HG03378 (cell line): ENCODE measurements at regions not wholly inside any gene's neighbourhood (a gene's known extent, or its start where the extent isn't known, plus 50 kb on each side); places are given as distances from the start of the nearest gene placed in this dataset.

Experiments used
- ATAC-seq: cut with Tn5 transposase; IDR thresholded peaks from one replicate; pipeline ENCODE4 v1.9.1; 2021; ENCODE audit warnings: mild to moderate bottlenecking, moderate library complexity; ENCODE audit not compliant: unreplicated experiment

DNA sequence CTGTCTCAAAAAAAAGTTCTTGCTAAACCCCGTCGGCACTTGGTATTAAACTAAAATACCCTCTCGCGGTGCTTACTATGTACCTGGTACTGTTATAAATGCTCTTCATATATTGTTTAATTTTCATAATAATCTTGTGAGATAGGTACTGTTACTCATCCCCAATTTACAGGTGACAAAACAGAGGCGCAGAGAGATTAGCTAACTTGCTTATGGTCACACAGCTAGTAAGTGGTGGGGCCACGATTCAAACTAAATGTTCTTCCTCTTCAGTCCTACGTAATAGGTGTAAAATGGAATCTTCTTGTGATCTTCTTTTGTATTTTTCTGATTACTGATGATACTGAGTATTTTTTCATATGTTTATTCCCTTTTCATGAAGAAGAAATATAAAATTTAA, 51.3 kb downstream of the TET3 start:
- ATAC-seq: no peak

DNA sequence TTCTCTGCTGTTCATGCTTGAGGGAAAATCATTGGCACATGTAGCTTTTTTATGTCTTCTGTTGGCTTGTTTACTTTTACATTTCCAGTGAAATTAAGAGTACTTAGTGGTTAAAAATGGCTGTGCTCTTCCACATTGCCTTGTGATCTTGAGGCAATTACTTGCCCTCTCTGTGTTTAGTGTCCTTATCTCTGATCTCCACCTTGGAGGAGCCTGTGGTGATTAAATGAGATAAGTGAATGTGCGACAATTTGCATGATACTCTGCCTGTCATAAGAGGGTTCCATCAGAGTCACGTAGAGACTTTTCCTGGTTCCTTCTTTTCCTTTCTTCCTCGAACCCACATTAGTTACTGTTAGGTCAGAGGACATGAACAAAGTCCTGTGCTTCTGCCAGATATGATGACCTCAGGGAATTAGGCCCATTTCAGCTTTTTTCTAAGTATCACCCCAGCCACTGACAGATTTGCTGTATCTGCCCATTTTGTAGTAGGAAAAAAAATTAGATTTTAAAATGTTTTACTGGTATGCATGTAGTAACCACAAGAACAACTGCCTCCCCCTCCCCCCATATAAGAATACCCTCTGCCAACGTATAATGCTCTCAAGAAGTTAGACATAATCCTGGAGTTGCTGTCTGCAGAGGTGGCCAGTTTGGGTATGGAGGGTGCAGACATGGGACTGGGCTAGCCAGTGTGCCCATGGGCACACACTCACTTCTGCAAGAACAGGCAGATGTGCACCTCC, 51.9 kb downstream of the TET3 start:
- no peak for ATAC-seq

- peak; percentile 56 for ATAC-seq
These were observed 52.7 kb downstream of the TET3 start for GRCh38 chr2:74037379-74037860.

- ATAC-seq: no peak
These were observed 54.9 kb downstream of the TET3 start for GRCh38 chr2:74039611-74040010.

DNA sequence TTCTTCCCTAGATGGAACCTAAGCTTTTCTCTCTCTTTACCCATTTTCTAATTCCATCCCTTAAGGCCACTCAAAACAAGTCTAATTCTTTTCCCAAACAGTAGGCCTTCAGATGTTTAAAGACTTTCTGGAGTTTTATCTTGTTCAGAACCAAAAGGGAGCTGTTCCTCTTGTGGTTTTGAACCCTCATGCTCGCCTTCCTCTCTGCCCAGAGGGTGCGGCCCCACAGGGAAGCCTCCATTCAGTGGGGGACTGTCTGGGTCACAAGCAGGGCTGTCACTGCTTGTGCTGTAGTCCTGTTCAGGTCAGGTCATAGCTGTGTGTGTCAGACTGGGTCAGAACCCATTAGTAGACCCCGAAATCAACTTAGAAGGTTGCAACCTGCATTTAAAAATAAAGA, 56.5 kb downstream of the TET3 start:
- ATAC-seq: no peak

DNA sequence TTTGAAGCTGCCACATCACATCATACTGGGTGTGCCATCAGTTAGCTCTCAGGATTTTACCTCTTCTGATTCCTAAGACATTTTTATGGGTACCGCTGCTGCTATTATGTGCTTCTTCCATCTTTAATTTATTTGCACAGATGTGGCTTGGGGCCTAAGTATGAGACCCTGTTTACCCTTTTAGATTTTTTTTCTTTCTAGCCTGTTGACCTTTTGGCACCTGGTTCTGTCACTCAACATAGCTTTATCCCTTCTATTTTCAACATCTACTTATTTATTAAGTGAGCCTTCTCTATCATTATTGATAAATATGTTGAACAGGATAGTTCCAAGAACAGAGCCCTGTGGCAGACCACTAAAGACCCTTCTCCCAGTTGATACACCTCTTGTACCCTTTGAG, 57.0 kb downstream of the TET3 start:
- no peak for ATAC-seq

GRCh38 chr2:74042606-74043005, 57.9 kb downstream of the TET3 start:
- no peak for ATAC-seq

DNA sequence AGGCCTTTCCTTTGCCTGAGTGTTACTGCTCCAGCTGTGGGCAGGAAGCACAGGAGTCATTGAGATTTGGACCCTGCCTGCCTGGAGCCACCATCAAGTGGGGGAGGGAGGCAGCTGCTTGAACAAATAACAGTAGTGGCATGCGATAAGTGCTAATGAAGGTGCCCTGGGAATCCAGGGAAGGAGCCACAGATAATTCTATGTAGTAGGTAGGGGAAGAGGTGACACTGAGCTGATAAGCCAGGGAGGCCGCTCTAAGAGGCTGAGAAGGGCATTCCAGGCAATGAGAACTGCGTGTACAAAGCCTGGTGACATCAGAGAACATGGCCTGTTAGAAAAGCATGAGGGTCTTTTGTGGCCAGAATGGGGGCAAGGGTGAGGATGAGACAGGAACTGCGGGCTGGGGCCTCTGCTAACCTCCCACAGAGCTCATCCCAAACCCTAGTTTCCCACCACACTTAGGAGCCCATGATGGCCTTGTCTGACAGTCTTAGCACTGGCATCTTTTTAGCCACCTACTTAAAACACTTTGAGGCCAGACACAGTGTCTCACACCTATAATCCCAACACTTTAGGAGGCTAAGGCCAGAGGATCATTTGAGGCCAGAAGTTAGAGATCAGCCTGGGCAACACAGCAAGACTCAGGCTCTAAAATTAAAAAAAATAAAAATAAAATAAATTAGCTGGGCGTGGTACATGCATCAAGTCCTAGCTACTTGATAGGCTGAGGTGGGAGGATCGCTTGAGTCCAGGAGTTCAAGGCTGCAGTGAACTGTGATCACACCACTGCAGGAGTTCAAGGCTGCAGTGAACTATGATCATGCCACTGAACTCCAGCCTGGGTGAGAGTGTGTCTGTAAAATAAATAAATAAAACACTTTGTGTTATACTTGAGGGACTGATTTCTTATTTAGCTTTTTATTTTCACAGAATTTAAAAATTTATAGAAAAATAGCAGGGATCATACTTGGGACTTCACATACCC, 58.9 kb downstream of the TET3 start:
- no peak for ATAC-seq

- ATAC-seq: no peak
These were observed 60.3 kb downstream of the TET3 start for GRCh38 chr2:74044999-74045398.

DNA sequence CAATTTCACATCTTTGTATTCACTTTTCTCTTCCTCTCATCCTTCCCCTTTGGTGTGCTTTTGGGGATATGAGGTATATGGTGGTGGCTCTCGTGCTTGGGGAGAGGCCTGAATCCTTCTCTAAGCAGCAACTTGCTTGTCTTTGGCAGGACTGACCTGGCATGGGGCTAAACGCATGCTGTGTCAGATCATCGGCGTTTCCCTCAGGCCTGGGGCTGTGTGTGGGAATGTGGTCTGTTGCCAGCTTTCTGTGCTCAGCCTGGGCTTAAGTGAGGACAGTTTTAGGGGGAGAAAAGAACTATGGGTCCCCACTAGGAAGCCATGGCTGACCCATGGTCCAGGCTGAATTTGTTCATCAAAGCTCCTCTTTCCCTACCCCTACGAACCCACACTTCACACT, 60.7 kb downstream of the TET3 start:
- no peak for ATAC-seq

DNA sequence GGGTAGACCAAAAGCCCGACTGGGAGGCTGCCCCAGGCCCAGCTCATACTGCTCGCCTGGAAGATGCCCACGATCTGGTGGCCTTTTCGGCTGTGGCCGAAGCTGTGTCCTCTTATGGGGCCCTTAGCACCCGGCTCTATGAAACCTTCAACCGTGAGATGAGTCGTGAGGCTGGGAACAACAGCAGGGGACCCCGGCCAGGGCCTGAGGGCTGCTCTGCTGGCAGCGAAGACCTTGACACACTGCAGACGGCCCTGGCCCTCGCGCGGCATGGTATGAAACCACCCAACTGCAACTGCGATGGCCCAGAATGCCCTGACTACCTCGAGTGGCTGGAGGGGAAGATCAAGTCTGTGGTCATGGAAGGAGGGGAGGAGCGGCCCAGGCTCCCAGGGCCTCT, 61.7 kb downstream of the TET3 start:
- no peak for ATAC-seq

GRCh38 chr2:74047152-74047551, 62.4 kb downstream of the TET3 start:
- ATAC-seq: no peak

DNA sequence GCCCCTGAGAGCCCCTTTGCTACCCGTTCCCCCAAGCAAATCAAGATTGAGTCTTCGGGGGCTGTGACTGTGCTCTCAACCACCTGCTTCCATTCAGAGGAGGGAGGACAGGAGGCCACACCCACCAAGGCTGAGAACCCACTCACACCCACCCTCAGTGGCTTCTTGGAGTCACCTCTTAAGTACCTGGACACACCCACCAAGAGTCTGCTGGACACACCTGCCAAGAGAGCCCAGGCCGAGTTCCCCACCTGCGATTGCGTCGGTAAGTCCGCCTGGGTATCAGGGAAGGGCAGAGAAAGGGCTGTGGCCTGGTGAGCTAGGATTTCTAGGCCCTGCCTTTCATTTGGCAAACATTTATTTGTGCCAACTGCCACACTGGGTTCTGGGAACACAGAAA, 63.4 kb downstream of the TET3 start:
- ATAC-seq: no peak

DNA sequence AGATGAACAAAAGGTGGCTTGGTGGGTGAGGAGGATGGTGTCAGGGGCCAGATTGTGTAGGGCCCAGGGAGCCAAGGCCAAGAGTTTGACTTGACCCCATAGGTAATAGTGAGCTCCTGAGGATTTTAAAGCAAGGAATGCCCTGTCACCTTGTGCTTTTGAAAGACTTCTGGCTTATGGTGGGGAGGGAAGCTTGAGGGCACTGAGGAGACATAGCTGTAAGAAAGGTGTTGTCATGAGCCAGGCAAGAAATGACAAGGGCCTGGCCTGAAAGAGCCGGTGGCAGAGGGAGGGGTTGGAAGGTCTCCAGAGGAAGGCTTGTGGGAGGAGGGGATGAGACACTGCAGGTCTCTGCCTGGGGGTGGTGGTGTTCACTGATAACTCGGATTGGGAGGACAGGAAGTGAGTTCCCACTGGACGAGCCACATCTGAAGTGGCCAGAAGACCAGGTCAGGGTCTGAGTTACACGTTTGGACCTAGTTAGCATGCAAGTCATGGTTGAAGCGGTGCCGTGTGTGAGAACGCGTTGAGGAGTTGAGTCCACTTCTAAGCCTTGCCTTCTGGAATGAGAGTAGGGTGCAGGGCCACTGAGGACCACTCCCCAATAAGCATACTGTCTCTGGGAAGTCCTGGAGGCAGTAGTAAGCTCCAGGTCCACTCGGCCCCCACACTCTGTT, 64.3 kb downstream of the TET3 start:
- ATAC-seq: no peak

DNA sequence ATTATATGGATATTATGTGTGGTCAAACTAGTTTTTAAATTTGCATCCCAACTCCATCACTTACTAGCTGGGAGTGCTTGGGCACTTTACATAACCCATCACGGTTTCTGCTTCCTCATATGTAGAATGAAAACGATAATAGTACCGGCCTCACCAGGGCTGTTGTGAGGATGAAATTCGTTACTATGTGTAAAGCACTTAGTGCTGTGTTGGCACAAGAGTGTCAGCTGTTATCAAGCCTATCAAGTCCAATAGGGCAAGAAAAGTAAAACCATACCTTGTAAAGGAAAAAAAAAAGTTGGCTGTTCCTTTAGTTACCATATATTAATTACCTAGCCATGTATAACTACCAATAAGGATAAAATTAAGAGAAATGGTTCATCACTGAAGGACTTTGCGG, 65.4 kb downstream of the TET3 start:
- no peak for ATAC-seq

GRCh38 chr2:74051504-74051903, 66.8 kb downstream of the TET3 start:
- no peak for ATAC-seq

- ATAC-seq: no peak
These were observed 68.3 kb downstream of the TET3 start for GRCh38 chr2:74052732-74053710.

- ATAC-seq: no peak
These were observed 69.4 kb downstream of the TET3 start for GRCh38 chr2:74053959-74054715.

DNA sequence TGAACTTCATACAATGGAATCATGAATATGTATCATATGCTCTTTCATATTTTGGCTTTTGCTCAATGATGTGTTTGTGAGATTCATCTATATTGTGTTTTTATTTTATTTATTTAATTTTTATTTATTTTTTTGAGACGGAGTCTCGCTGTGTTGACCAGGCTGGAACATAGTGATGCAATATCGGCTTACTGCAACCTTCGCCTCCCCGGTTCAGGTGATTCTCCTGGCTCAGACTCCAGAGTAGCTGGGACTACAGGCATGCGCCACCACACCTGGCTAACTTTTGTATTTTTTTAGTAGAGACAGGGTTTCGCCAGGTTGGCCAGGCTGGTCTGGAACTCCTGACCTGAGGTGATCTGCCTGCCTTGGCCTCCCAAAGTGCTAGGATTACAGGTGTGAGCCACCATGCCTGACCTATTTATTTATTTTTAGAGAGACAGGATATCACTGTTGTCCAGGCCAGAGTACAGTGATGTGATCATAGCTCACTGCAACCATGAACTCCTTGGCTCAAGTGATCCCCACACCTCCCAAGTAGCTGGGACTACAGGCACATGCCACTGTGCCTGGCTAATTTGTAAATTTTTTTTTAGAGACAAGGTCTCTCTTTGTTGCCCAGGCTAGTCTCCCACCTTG, 74.5 kb downstream of the TET3 start:
- no peak for ATAC-seq
